OCI-LY7 (cell line): ENCODE measurements at regions not wholly inside any gene's neighbourhood (a gene's known extent, or its start where the extent isn't known, plus 50 kb on each side); places are given as distances from the start of the nearest gene placed in this dataset.

ENCODE experiments used
- EZH2phosphoT487 ChIP-seq: fragments of 200-600 bp; sonication (generic); IDR thresholded peaks from 2 replicates; pipeline ENCODE4 v1.6.1; 2018; ENCODE audit warnings: low read depth, borderline replicate concordance, mild to moderate bottlenecking, mixed run types, antibody characterized with exemption, low read length, moderate library complexity, mixed read lengths
- TF ChIP-seq, protein P1 (sequence below): fragments of 200-600 bp; sonication (generic); conservative IDR thresholded peaks from 2 replicates; pipeline ENCODE4 v1.5.1; 2014; ENCODE audit warnings: mild to moderate bottlenecking, antibody characterized with exemption, low read length, moderate library complexity, mixed read lengths

- TF ChIP-seq EZH2phosphoT487: no peak
- TF ChIP-seq, protein P1, sequence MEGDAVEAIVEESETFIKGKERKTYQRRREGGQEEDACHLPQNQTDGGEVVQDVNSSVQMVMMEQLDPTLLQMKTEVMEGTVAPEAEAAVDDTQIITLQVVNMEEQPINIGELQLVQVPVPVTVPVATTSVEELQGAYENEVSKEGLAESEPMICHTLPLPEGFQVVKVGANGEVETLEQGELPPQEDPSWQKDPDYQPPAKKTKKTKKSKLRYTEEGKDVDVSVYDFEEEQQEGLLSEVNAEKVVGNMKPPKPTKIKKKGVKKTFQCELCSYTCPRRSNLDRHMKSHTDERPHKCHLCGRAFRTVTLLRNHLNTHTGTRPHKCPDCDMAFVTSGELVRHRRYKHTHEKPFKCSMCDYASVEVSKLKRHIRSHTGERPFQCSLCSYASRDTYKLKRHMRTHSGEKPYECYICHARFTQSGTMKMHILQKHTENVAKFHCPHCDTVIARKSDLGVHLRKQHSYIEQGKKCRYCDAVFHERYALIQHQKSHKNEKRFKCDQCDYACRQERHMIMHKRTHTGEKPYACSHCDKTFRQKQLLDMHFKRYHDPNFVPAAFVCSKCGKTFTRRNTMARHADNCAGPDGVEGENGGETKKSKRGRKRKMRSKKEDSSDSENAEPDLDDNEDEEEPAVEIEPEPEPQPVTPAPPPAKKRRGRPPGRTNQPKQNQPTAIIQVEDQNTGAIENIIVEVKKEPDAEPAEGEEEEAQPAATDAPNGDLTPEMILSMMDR: no peak
Observed at GRCh38 chr14:26982071-26982470, 384.2 kb upstream of the NOVA1 start.
